WTC11 (cell line): ENCODE measurements at regions not wholly inside any gene's neighbourhood (a gene's known extent, or its start where the extent isn't known, plus 50 kb on each side); places are given as distances from the start of the nearest gene placed in this dataset.

Source experiments
- ATAC-seq: fragments of 200-7000 bp; cut with Tn5 transposase; 2 replicates; pipeline ENCODE4 v1.10.0; 2021; ENCODE audit warnings: mild to moderate bottlenecking, moderate library complexity
- CTCF ChIA-PET: fragments of 300-600 bp; sonication (Branson Sonifier 250); formaldehyde crosslinking; loops from one replicate; lab custom pipeline; 2021; ENCODE audit warnings: antibody characterized with exemption; lab: Charles Lee
- POLR2A ChIA-PET: fragments of 350-600 bp; sonication (Branson Sonifier 250); formaldehyde crosslinking; loops from one replicate; lab custom pipeline; 2021; ENCODE audit warnings: antibody characterized with exemption; lab: Charles Lee
- DNase-seq: peaks from one replicate; pipeline ENCODE4 v3.0.0; 2021; ENCODE audit warnings: low spot score
- H3K27ac Mint-ChIP-seq: 2 replicates; pipeline ENCODE4 v1.8.0; 2021; ENCODE audit warnings: mixed read lengths
- H3K27me3 Mint-ChIP-seq: 2 replicates; pipeline ENCODE4 v1.8.0; 2021; ENCODE audit warnings: low read depth, mild to moderate bottlenecking, moderate library complexity, mixed read lengths
- H3K36me3 Mint-ChIP-seq: 2 replicates; pipeline ENCODE4 v1.8.0; 2021; ENCODE audit warnings: mixed read lengths
- H3K4me1 Mint-ChIP-seq: 2 replicates; pipeline ENCODE4 v1.8.0; 2022; ENCODE audit warnings: mixed read lengths
- H3K4me3 Mint-ChIP-seq: 2 replicates; pipeline ENCODE4 v1.8.0; 2021; ENCODE audit warnings: mild to moderate bottlenecking, moderate library complexity, mixed read lengths
- H3K9me3 Mint-ChIP-seq: 2 replicates; pipeline ENCODE4 v1.8.0; 2021; ENCODE audit warnings: mixed read lengths
- ARID4B ChIP-seq: sonication (generic); formaldehyde crosslinking; IDR thresholded peaks from 2 replicates; pipeline ENCODE4 v1.8.0; 2023; ENCODE audit warnings: missing genetic modification reagents, mild to moderate bottlenecking, borderline replicate concordance
- CBFB ChIP-seq: sonication (generic); formaldehyde crosslinking; IDR thresholded peaks from 2 replicates; pipeline ENCODE4 v1.8.1; 2022; ENCODE audit warnings: mild to moderate bottlenecking, low read depth, missing genetic modification reagents
- EMX1 ChIP-seq: fragments of 250-450 bp; sonication (Bioruptor Pico); IDR thresholded peaks from 2 replicates; pipeline ENCODE4 v1.8.0; 2021; ENCODE audit warnings: mild to moderate bottlenecking
- FOXK1 ChIP-seq: sonication (generic); formaldehyde crosslinking; IDR thresholded peaks from 2 replicates; pipeline ENCODE4 v1.8.0; 2022; ENCODE audit warnings: mild to moderate bottlenecking, moderate library complexity, missing genetic modification reagents
- FOXP1 ChIP-seq: sonication (generic); formaldehyde crosslinking; IDR thresholded peaks from 2 replicates; pipeline ENCODE4 v1.8.0; 2022; ENCODE audit warnings: missing genetic modification reagents, mild to moderate bottlenecking, moderate library complexity, borderline replicate concordance
- FOXP4 ChIP-seq: sonication (generic); formaldehyde crosslinking; IDR thresholded peaks from 2 replicates; pipeline ENCODE4 v1.8.0; 2022; ENCODE audit warnings: mild to moderate bottlenecking, missing genetic modification reagents
- GTF2I ChIP-seq: fragments of 250-450 bp; sonication (Bioruptor Pico); conservative IDR thresholded peaks from 2 replicates; pipeline ENCODE4 v1.4.0; 2021; ENCODE audit warnings: mild to moderate bottlenecking
- IRF2 ChIP-seq: sonication (generic); formaldehyde crosslinking; IDR thresholded peaks from 2 replicates; pipeline ENCODE4 v1.8.0; 2022; ENCODE audit warnings: low read depth, missing genetic modification reagents, borderline replicate concordance
- MYBL2 ChIP-seq: sonication (generic); formaldehyde crosslinking; IDR thresholded peaks from 2 replicates; pipeline ENCODE4 v1.8.1; 2023; ENCODE audit warnings: mild to moderate bottlenecking, moderate library complexity, missing genetic modification reagents
- NFYB ChIP-seq: sonication (generic); formaldehyde crosslinking; conservative IDR thresholded peaks from 2 replicates; pipeline ENCODE4 v1.8.0; 2022; ENCODE audit warnings: low read depth, missing genetic modification reagents
- NR1H2 ChIP-seq: sonication (generic); formaldehyde crosslinking; IDR thresholded peaks from 2 replicates; pipeline ENCODE4 v1.9.0; 2021; ENCODE audit warnings: mild to moderate bottlenecking, moderate library complexity, missing genetic modification reagents
- NR2C2 ChIP-seq: sonication (generic); formaldehyde crosslinking; IDR thresholded peaks from 2 replicates; pipeline ENCODE4 v1.8.0; 2022; ENCODE audit warnings: mild to moderate bottlenecking, missing genetic modification reagents
- NR3C1 ChIP-seq: sonication (generic); formaldehyde crosslinking; conservative IDR thresholded peaks from 2 replicates; pipeline ENCODE4 v1.8.1; 2023; ENCODE audit warnings: low read depth, mild to moderate bottlenecking, missing genetic modification reagents
- PRRX2 ChIP-seq: fragments of 250-450 bp; sonication (Bioruptor Pico); IDR thresholded peaks from 2 replicates; pipeline ENCODE4 v1.8.0; 2021; ENCODE audit warnings: mild to moderate bottlenecking
- SOX15 ChIP-seq: fragments of 250-450 bp; sonication (Bioruptor Pico); IDR thresholded peaks from 2 replicates; pipeline ENCODE4 v1.9.0; 2021; ENCODE audit warnings: mild to moderate bottlenecking
- SP1 ChIP-seq: sonication (generic); formaldehyde crosslinking; conservative IDR thresholded peaks from 2 replicates; pipeline ENCODE4 v1.8.1; 2022; ENCODE audit warnings: missing genetic modification reagents
- ZNF423 ChIP-seq: fragments of 250-450 bp; sonication (Bioruptor Pico); IDR thresholded peaks from 2 replicates; pipeline ENCODE4 v2.1.2; 2022; ENCODE audit warnings: mild to moderate bottlenecking, moderate library complexity
- ZNF671 ChIP-seq: fragments of 250-450 bp; sonication (Bioruptor Pico); IDR thresholded peaks from 2 replicates; pipeline ENCODE4 v1.8.0; 2021; ENCODE audit warnings: mild to moderate bottlenecking
- TF ChIP-seq, protein P1 (sequence below): sonication (generic); formaldehyde crosslinking; IDR thresholded peaks from 2 replicates; pipeline ENCODE4 v1.8.0; 2022; ENCODE audit warnings: missing genetic modification reagents
- TF ChIP-seq, protein P2 (sequence below): sonication (generic); formaldehyde crosslinking; IDR thresholded peaks from 2 replicates; pipeline ENCODE4 v1.8.1; 2022; ENCODE audit warnings: mild to moderate bottlenecking, missing genetic modification reagents, moderate library complexity, borderline replicate concordance
- TF ChIP-seq, protein P3 (sequence below): sonication (generic); formaldehyde crosslinking; IDR thresholded peaks from 2 replicates; pipeline ENCODE4 v1.8.0; 2023; ENCODE audit warnings: mild to moderate bottlenecking, missing genetic modification reagents

- Mint-ChIP-seq H3K36me3 (no peaks in the 10 kb centered on the region), H3K9me3 (no peaks in the 10 kb centered on the region; the same call in 1 of the 2 replicates), H3K27me3 (no peaks in the 10 kb centered on the region), H3K27ac (no peak overlapping the region), H3K4me3 (no peak overlapping the region), H3K4me1 (peaks cover 11% of the 10 kb centered on the region)
- DNase-seq (no peak), ATAC-seq (no peak)
- ChIA-PET CTCF (no interaction called here), POLR2A (no interaction called here)
- TF ChIP-seq SOX15 (CRISPR knock-in tag) (no peak), ZNF671 (no peak), SP1 (CRISPR knock-in tag) (no peak), ZNF423 (no peak), IRF2 (no peak), NR1H2 (CRISPR knock-in tag) (no peak), GTF2I (CRISPR knock-in tag) (no peak), FOXK1 (CRISPR knock-in tag) (no peak), NR3C1 (CRISPR knock-in tag) (no peak), NFYB (CRISPR knock-in tag) (no peak), NR2C2 (CRISPR knock-in tag) (no peak), FOXP1 (CRISPR knock-in tag) (no peak), CBFB (CRISPR knock-in tag) (no peak), EMX1 (no peak)
- TF ChIP-seq, protein P1, sequence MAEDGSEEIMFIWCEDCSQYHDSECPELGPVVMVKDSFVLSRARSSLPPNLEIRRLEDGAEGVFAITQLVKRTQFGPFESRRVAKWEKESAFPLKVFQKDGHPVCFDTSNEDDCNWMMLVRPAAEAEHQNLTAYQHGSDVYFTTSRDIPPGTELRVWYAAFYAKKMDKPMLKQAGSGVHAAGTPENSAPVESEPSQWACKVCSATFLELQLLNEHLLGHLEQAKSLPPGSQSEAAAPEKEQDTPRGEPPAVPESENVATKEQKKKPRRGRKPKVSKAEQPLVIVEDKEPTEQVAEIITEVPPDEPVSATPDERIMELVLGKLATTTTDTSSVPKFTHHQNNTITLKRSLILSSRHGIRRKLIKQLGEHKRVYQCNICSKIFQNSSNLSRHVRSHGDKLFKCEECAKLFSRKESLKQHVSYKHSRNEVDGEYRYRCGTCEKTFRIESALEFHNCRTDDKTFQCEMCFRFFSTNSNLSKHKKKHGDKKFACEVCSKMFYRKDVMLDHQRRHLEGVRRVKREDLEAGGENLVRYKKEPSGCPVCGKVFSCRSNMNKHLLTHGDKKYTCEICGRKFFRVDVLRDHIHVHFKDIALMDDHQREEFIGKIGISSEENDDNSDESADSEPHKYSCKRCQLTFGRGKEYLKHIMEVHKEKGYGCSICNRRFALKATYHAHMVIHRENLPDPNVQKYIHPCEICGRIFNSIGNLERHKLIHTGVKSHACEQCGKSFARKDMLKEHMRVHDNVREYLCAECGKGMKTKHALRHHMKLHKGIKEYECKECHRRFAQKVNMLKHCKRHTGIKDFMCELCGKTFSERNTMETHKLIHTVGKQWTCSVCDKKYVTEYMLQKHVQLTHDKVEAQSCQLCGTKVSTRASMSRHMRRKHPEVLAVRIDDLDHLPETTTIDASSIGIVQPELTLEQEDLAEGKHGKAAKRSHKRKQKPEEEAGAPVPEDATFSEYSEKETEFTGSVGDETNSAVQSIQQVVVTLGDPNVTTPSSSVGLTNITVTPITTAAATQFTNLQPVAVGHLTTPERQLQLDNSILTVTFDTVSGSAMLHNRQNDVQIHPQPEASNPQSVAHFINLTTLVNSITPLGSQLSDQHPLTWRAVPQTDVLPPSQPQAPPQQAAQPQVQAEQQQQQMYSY, result no peak
Measured at GRCh38 chrX:151806967-151807540, 72.5 kb downstream of the CNGA2 start.

DNA sequence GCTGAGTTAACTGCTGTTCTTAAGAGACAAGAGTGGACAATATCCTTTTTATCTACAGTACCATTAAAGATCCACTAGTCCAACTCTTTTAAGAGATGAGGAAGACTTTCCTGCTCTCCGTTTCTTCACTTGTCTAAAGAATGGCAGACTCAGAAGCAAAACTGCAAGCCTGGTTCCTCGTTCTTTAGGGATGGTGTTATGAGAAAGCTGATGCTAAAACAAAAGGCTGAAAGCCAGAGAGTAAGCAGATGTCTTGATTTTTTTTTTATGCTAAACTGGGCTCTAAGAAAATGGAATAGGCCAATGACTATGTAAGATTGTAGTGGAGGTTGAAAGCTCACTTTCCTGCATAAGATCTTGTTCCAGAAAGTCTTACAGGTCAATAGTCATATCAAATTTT lies 78.1 kb downstream of the CNGA2 start:
- ATAC-seq, result no peak

More for the DNA sequence above, 78.1 kb downstream of the CNGA2 start:
- Mint-ChIP-seq H3K9me3 (no peaks in the 10 kb centered on the region; the same call in 1 of the 2 replicates), H3K36me3 (no peaks in the 10 kb centered on the region), H3K4me1 (no peaks in the 10 kb centered on the region), H3K4me3 (no peak overlapping the region), H3K27ac (no peak overlapping the region), H3K27me3 (no peaks in the 10 kb centered on the region)
- DNase-seq, result no peak
- no peak for TF ChIP-seq MYBL2 (CRISPR knock-in tag)
- TF ChIP-seq ARID4B (CRISPR knock-in tag), result no peak
- TF ChIP-seq FOXP4 (CRISPR knock-in tag), result no peak
- TF ChIP-seq, protein P2, sequence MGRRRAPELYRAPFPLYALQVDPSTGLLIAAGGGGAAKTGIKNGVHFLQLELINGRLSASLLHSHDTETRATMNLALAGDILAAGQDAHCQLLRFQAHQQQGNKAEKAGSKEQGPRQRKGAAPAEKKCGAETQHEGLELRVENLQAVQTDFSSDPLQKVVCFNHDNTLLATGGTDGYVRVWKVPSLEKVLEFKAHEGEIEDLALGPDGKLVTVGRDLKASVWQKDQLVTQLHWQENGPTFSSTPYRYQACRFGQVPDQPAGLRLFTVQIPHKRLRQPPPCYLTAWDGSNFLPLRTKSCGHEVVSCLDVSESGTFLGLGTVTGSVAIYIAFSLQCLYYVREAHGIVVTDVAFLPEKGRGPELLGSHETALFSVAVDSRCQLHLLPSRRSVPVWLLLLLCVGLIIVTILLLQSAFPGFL, result no peak
- TF ChIP-seq, protein P3, sequence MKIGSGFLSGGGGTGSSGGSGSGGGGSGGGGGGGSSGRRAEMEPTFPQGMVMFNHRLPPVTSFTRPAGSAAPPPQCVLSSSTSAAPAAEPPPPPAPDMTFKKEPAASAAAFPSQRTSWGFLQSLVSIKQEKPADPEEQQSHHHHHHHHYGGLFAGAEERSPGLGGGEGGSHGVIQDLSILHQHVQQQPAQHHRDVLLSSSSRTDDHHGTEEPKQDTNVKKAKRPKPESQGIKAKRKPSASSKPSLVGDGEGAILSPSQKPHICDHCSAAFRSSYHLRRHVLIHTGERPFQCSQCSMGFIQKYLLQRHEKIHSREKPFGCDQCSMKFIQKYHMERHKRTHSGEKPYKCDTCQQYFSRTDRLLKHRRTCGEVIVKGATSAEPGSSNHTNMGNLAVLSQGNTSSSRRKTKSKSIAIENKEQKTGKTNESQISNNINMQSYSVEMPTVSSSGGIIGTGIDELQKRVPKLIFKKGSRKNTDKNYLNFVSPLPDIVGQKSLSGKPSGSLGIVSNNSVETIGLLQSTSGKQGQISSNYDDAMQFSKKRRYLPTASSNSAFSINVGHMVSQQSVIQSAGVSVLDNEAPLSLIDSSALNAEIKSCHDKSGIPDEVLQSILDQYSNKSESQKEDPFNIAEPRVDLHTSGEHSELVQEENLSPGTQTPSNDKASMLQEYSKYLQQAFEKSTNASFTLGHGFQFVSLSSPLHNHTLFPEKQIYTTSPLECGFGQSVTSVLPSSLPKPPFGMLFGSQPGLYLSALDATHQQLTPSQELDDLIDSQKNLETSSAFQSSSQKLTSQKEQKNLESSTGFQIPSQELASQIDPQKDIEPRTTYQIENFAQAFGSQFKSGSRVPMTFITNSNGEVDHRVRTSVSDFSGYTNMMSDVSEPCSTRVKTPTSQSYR, result no peak
- no peak for TF ChIP-seq PRRX2 (CRISPR knock-in tag)
- CTCF ChIA-PET, result no interaction called here
- POLR2A ChIA-PET, result no interaction called here
